H9 (cell line): ENCODE measurements at regions not wholly inside any gene's neighbourhood (a gene's known extent, or its start where the extent isn't known, plus 50 kb on each side); places are given as distances from the start of the nearest gene placed in this dataset.

Source experiments
- DNase-seq: peaks from one replicate; pipeline ENCODE4 v3.0.0-alpha.2; 2017
- H2AFZ ChIP-seq: one replicate; pipeline ENCODE4 v1.6.1; 2013; ENCODE audit warnings: mild to moderate bottlenecking, low read length, control low read depth, moderate library complexity
- H2AK5ac ChIP-seq: 2 replicates; pipeline ENCODE4 v1.6.1; 2013; ENCODE audit warnings: low read length, control low read depth, mixed read lengths; ENCODE audit not compliant: insufficient read length
- H2BK120ac ChIP-seq: one replicate; pipeline ENCODE4 v1.6.1; 2013; ENCODE audit warnings: low read depth, mild to moderate bottlenecking, low read length, control low read depth, inconsistent platforms; ENCODE audit not compliant: poor library complexity, severe bottlenecking
- H2BK12ac ChIP-seq: 2 replicates; pipeline ENCODE4 v1.6.1; 2013; ENCODE audit warnings: low read length, control low read depth, mixed read lengths, low read depth; ENCODE audit not compliant: insufficient read length
- H2BK15ac ChIP-seq: 2 replicates; pipeline ENCODE4 v1.6.1; 2013; ENCODE audit warnings: low read depth, low read length, control low read depth
- H2BK20ac ChIP-seq: one replicate; pipeline ENCODE4 v1.6.1; 2013; ENCODE audit warnings: low read depth, mild to moderate bottlenecking, low read length, control low read depth, inconsistent platforms; ENCODE audit not compliant: poor library complexity, severe bottlenecking
- H2BK5ac ChIP-seq: 2 replicates; pipeline ENCODE4 v1.6.1; 2013; ENCODE audit warnings: low read length, control low read depth, mixed read lengths; ENCODE audit not compliant: insufficient read length
- H3K14ac ChIP-seq: 2 replicates; pipeline ENCODE4 v1.6.1; 2013; ENCODE audit warnings: low read length, control low read depth; ENCODE audit not compliant: insufficient read depth
- H3K18ac ChIP-seq: 2 replicates; pipeline ENCODE4 v1.6.1; 2013; ENCODE audit warnings: low read depth, mild to moderate bottlenecking, mixed read lengths, low read length, control low read depth; ENCODE audit not compliant: insufficient read length
- H3K23ac ChIP-seq: 2 replicates; pipeline ENCODE4 v1.6.1; 2013; ENCODE audit warnings: low read length, control low read depth, mixed read lengths, low read depth; ENCODE audit not compliant: insufficient read length
- H3K23me2 ChIP-seq: 2 replicates; pipeline ENCODE4 v1.6.1; 2013; ENCODE audit warnings: low read depth, mild to moderate bottlenecking, mixed read lengths, low read length, control low read depth; ENCODE audit not compliant: insufficient read length, poor library complexity, severe bottlenecking
- H3K27ac ChIP-seq: 2 replicates; pipeline ENCODE4 v1.5.1; 2013; ENCODE audit warnings: low read length, control low read depth, mixed read lengths, low read depth; ENCODE audit not compliant: insufficient read length
- H3K27me3 ChIP-seq: 2 replicates; pipeline ENCODE4 v1.6.1; 2013; ENCODE audit warnings: low read length, control low read depth, inconsistent platforms; ENCODE audit not compliant: insufficient read depth
- H3K4ac ChIP-seq: 2 replicates; pipeline ENCODE4 v1.6.1; 2013; ENCODE audit warnings: low read depth, mild to moderate bottlenecking, control low read depth, inconsistent platforms, low read length, moderate library complexity
- H3K4me1 ChIP-seq: 2 replicates; pipeline ENCODE4 v1.6.1; 2013; ENCODE audit warnings: low read length, control low read depth, inconsistent platforms; ENCODE audit not compliant: insufficient read depth
- H3K4me2 ChIP-seq: 2 replicates; pipeline ENCODE4 v1.6.1; 2013; ENCODE audit warnings: low read length, control low read depth, mixed read lengths; ENCODE audit not compliant: insufficient read length, insufficient read depth
- H3K56ac ChIP-seq: 2 replicates; pipeline ENCODE4 v1.6.1; 2013; ENCODE audit warnings: low read depth, mild to moderate bottlenecking, mixed read lengths, low read length, control low read depth; ENCODE audit not compliant: insufficient read length
- H3K79me1 ChIP-seq: 2 replicates; pipeline ENCODE4 v1.6.1; 2013; ENCODE audit warnings: low read depth, mild to moderate bottlenecking, moderate library complexity, low read length, control low read depth, inconsistent platforms; ENCODE audit not compliant: insufficient read depth, poor library complexity, severe bottlenecking
- H3K79me2 ChIP-seq: 2 replicates; pipeline ENCODE4 v1.6.1; 2013; ENCODE audit warnings: low read length, control low read depth, inconsistent platforms; ENCODE audit not compliant: insufficient read depth
- H3K9ac ChIP-seq: 2 replicates; pipeline ENCODE4 v1.6.1; 2013; ENCODE audit warnings: low read length, control low read depth, mixed read lengths; ENCODE audit not compliant: insufficient read length; ENCODE audit errors: extremely low read depth
- H3K9me3 ChIP-seq: one replicate; pipeline ENCODE4 v1.6.1; 2013; ENCODE audit warnings: low read depth, low read length, inconsistent platforms; ENCODE audit not compliant: control insufficient read depth
- H3T11ph ChIP-seq: one replicate; pipeline ENCODE4 v1.6.1; 2013; ENCODE audit warnings: mild to moderate bottlenecking, low read length, control low read depth, inconsistent platforms
- H4K20me1 ChIP-seq: one replicate; pipeline ENCODE4 v1.6.1; 2013; ENCODE audit not compliant: control insufficient read depth, insufficient read length, insufficient read depth
- H4K5ac ChIP-seq: 2 replicates; pipeline ENCODE4 v1.6.1; 2013; ENCODE audit warnings: low read depth, mild to moderate bottlenecking, mixed read lengths, low read length, control low read depth; ENCODE audit not compliant: insufficient read length
- H4K8ac ChIP-seq: replicated peaks from 2 replicates; pipeline ENCODE4 v1.6.1; 2013; ENCODE audit warnings: low read length, control low read depth, mixed read lengths, low read depth; ENCODE audit not compliant: insufficient read length
- H4K91ac ChIP-seq: 2 replicates; pipeline ENCODE4 v1.6.1; 2013; ENCODE audit warnings: low read depth, mild to moderate bottlenecking, moderate library complexity, mixed read lengths, low read length, control low read depth; ENCODE audit not compliant: insufficient read length
- H3K27ac Mint-ChIP-seq, 3 experiments: 2 replicates in 2 of 3; 3 replicates in 1 of 3; pipeline ENCODE4 v1.8.0; 2020 to 2021; ENCODE audit warnings: mixed read lengths in 3 of 3, mild to moderate bottlenecking in 1 of 3, moderate library complexity in 1 of 3
- H3K27me3 Mint-ChIP-seq: 2 replicates; pipeline ENCODE4 v1.8.0; 2021; ENCODE audit warnings: low read depth, mild to moderate bottlenecking, moderate library complexity, mixed read lengths
- H3K36me3 Mint-ChIP-seq, 3 experiments: 2 replicates in 2 of 3; 3 replicates in 1 of 3; pipeline ENCODE4 v1.8.0; 2020 to 2021; ENCODE audit warnings: low read depth in 3 of 3, mixed read lengths in 3 of 3; ENCODE audit not compliant: insufficient read depth in 1 of 3
- H3K4me1 Mint-ChIP-seq, 2 experiments: 2 replicates each; pipeline ENCODE4 v1.8.0; 2020; ENCODE audit warnings: mixed read lengths in 2 of 2
- H3K4me3 Mint-ChIP-seq, 2 experiments: 2 replicates in 1 of 2; 3 replicates in 1 of 2; pipeline ENCODE4 v1.8.0; 2020 to 2021; ENCODE audit warnings: mild to moderate bottlenecking in 2 of 2, mixed read lengths in 2 of 2, moderate library complexity in 1 of 2
- H3K9me3 Mint-ChIP-seq, 2 experiments: 2 replicates in 1 of 2; 3 replicates in 1 of 2; pipeline ENCODE4 v1.8.0; 2020; ENCODE audit warnings: mild to moderate bottlenecking in 2 of 2, mixed read lengths in 2 of 2, moderate library complexity in 1 of 2
- CTCF ChIP-seq: fragments of 200-600 bp; sonication (generic); conservative IDR thresholded peaks from 3 replicates; pipeline ENCODE4 v1.8.0; 2021; ENCODE audit warnings: antibody characterized with exemption, mild to moderate bottlenecking

GRCh38 chr5:175789670-175790069, 81.7 kb upstream of the CPLX2 start:
- 0 out of 4 replicates have a peak, but pooled peaks cover 0 to 2% of the 10 kb centered on the region in 2 experiments for H3K4me1 Mint-ChIP-seq
- H3K9me3 ChIP-seq = no peaks in the 10 kb centered on the region
- H2AK5ac ChIP-seq = no peak overlapping the region

More at GRCh38 chr5:175789670-175790069, 81.7 kb upstream of the CPLX2 start:
- Histone ChIP-seq H3K9ac (no peak overlapping the region), H4K91ac (no peak overlapping the region), H2BK12ac (no peak overlapping the region), H2BK20ac (no peak overlapping the region), H3K27ac (no peak overlapping the region), H3K14ac (no peak overlapping the region), H2BK120ac (no peak overlapping the region), H2BK15ac (no peak overlapping the region), H3K4ac (no peak overlapping the region), H4K20me1 (no peaks in the 10 kb centered on the region), H3K79me2 (no peaks in the 10 kb centered on the region), H3K27me3 (no peaks in the 10 kb centered on the region; the same call in 1 of the 2 replicates), H4K5ac (no peak overlapping the region), H4K8ac (no peak overlapping the region), H3K23me2 (no peaks in the 10 kb centered on the region), H3T11ph (no peak overlapping the region), H2AFZ (no peak overlapping the region), H3K23ac (no peak overlapping the region), H3K56ac (no peak overlapping the region), H2BK5ac (no peak overlapping the region), H3K4me2 (no peak overlapping the region), H3K79me1 (no peaks in the 10 kb centered on the region), H3K18ac (no peak overlapping the region), H3K4me1 (no peaks in the 10 kb centered on the region)
- TF ChIP-seq CTCF = 0 out of 3 replicates have a peak, but pooled peaks have one; percentile 11
- H3K4me3 Mint-ChIP-seq = no peak overlapping the region
- H3K27me3 Mint-ChIP-seq = peaks cover 38% of the 10 kb centered on the region
- 0 out of 5 replicates have a peak, but pooled peaks cover 3 to 4% of the 10 kb centered on the region in 2 experiments for H3K9me3 Mint-ChIP-seq
- H3K27ac Mint-ChIP-seq = no peak overlapping the region
- H3K36me3 Mint-ChIP-seq = peaks cover 0 to 9% (median 0%) of the 10 kb centered on the region in 3 experiments; a peak in 1 of 7 replicates
- DNase-seq = no peak
